Testis (tissue), 2 donors: ENCODE measurements at regions not wholly inside any gene's neighbourhood (a gene's known extent, or its start where the extent isn't known, plus 50 kb on each side); places are given as distances from the start of the nearest gene placed in this dataset.

Source experiments
- DNase-seq: peaks from one replicate; pipeline ENCODE4 v3.0.0-alpha.2; 2019
- H3K27ac ChIP-seq, 2 donors: fragments of 200-600 bp; sonication (generic); one replicate each; pipeline ENCODE4 v1.5.1; 2019
- H3K27me3 ChIP-seq: fragments of 200-600 bp; sonication (generic); one replicate; pipeline ENCODE4 v1.5.1; 2019
- H3K36me3 ChIP-seq: fragments of 200-600 bp; sonication (generic); one replicate; pipeline ENCODE4 v1.5.1; 2017; ENCODE audit warnings: low read depth; ENCODE audit errors: missing control alignments
- H3K4me1 ChIP-seq: fragments of 200-600 bp; sonication (generic); one replicate; pipeline ENCODE4 v1.5.1; 2019
- H3K4me3 ChIP-seq, 2 donors: fragments of 200-600 bp; sonication (generic); one replicate each; pipeline ENCODE4 v1.5.1; 2017 to 2019
- H3K9me3 ChIP-seq: fragments of 200-600 bp; sonication (generic); one replicate; pipeline ENCODE4 v1.5.1; 2017
- POLR2A ChIP-seq: fragments of 450-650 bp; IDR thresholded peaks from one replicate; pipeline ENCODE4 v1.6.1; 2017; ENCODE audit warnings: antibody characterized with exemption, mild to moderate bottlenecking, moderate library complexity
- WGBS, 2 donors: methylation state at CpG; one replicate each; pipeline ENCODE4 v1.1.5; 2018; 5-methylcytosine and 5-hydroxymethylcytosine counted together
- intact Hi-C: fragments of 100-400 bp; cut with DNase I; formaldehyde crosslinking; loops from one replicate; pipeline ENCODE4 v1.15.1; 2023; ENCODE audit warnings: low total_unique reads
- TF ChIP-seq, protein P1 (sequence below), 3 experiments: fragments of 450-650 bp in 2 of 3; fragments of 200-600 bp in 1 of 3; sonication (generic) in 1 of 3; IDR thresholded peaks; one replicate each; pipeline ENCODE4 v1.5.1; 2016 to 2019; ENCODE audit warnings: antibody characterized with exemption in 3 of 3, mild to moderate bottlenecking in 2 of 3, moderate library complexity in 1 of 3

DNA sequence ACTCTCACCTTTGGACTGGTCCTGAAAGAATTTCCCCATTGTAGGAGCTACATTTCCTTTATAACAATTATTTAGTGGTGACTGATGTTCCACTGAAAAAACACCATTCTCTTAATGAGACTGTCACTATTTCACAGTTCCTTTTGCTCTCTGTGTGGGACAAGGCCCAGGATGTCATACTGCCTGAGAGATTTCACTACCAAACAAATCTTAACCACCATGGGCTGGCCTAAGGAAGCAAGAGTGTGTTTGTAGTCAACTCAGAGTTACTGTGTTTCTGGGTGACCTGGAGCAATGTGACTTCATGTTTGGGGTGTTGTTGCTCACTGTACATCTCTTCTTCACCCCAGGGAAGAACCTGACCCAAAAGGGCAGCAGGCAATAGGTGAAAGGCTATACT lies 50.1 kb upstream of the ZNF608 start:
- intact Hi-C loops: no loop called here

DNA sequence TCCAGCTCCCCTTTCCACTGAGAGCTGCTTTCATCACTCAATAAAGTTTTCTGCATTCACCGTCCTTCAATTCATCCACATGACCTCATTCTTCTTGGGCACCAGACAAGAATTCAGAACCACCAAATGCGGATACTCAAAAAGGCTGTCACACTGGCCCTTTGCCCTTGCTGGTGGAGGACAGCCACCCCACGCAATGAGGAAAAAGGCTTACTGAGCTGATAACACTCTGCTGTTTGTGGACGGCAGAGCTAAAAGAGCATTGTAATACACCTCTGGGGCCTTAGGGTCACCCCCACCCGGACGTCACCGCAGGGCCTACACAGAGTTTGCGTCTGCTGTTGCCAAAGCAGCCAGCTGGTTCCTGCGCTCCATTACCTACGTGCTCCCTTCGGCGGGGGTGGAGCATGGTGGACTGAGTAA lies 51.2 kb upstream of the ZNF608 start:
- no peaks in the 10 kb centered on the region for H3K27me3 ChIP-seq
- intact Hi-C loops: no loop called here

More for the DNA sequence above, 50.1 kb upstream of the ZNF608 start:
- no peaks in the 10 kb centered on the region for H3K4me1 ChIP-seq
- no peak for DNase-seq
- no peaks in the 10 kb centered on the region for H3K36me3 ChIP-seq
- no peaks in the 10 kb centered on the region for H3K27me3 ChIP-seq
- H3K9me3 ChIP-seq: no peaks in the 10 kb centered on the region
- no peak overlapping the region for H3K27ac ChIP-seq
- H3K4me3 ChIP-seq: no peak overlapping the region
- TF ChIP-seq, protein P1, sequence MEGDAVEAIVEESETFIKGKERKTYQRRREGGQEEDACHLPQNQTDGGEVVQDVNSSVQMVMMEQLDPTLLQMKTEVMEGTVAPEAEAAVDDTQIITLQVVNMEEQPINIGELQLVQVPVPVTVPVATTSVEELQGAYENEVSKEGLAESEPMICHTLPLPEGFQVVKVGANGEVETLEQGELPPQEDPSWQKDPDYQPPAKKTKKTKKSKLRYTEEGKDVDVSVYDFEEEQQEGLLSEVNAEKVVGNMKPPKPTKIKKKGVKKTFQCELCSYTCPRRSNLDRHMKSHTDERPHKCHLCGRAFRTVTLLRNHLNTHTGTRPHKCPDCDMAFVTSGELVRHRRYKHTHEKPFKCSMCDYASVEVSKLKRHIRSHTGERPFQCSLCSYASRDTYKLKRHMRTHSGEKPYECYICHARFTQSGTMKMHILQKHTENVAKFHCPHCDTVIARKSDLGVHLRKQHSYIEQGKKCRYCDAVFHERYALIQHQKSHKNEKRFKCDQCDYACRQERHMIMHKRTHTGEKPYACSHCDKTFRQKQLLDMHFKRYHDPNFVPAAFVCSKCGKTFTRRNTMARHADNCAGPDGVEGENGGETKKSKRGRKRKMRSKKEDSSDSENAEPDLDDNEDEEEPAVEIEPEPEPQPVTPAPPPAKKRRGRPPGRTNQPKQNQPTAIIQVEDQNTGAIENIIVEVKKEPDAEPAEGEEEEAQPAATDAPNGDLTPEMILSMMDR (IDR thresholded peaks at IDR 0.05): no peak
- no peak for TF ChIP-seq POLR2A

DNA sequence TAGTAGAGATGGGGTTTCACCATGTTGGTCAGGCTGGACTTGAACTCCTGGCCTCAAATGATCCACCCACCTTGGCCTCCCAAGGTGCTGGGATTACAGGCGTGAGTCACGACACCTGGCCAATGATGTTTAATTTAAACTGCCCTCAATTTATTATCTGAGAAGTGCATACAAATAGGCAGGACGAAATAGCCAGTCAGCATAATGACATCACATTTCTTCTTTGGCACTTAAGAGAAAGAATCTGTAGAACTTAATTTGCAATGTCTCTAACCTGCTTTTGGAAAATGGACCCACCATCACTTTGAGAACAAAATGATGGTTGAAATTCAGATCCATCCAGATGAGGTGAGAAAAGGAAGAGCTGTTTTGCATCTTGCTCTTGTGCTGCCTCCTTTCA lies 52.5 kb upstream of the ZNF608 start:
- WGBS, 2 donors: 78 to 91% methylated on average over 3 of the region's 3 CpGs
- TF ChIP-seq, protein P1 (IDR thresholded peaks at IDR 0.05): no peak
- no peak for TF ChIP-seq POLR2A
- Histone ChIP-seq H3K27ac (no peak overlapping the region), H3K4me1 (no peaks in the 10 kb centered on the region), H3K36me3 (no peaks in the 10 kb centered on the region), H3K9me3 (no peaks in the 10 kb centered on the region), H3K4me3 (no peak overlapping the region), H3K27me3 (no peaks in the 10 kb centered on the region)
- DNase-seq: no peak
- intact Hi-C loops: no loop called here

More for the DNA sequence above, 51.2 kb upstream of the ZNF608 start:
- no peak overlapping the region for H3K4me3 ChIP-seq
- H3K27ac ChIP-seq: no peak overlapping the region
- no peak for TF ChIP-seq POLR2A
- TF ChIP-seq, protein P1 (IDR thresholded peaks at IDR 0.05): no peak
- no peaks in the 10 kb centered on the region for H3K4me1 ChIP-seq
- 90 to 96% methylated on average over 12 of the region's 12 CpGs for WGBS, 2 donors
- H3K9me3 ChIP-seq: no peaks in the 10 kb centered on the region
- no peaks in the 10 kb centered on the region for H3K36me3 ChIP-seq
- no peak for DNase-seq

DNA sequence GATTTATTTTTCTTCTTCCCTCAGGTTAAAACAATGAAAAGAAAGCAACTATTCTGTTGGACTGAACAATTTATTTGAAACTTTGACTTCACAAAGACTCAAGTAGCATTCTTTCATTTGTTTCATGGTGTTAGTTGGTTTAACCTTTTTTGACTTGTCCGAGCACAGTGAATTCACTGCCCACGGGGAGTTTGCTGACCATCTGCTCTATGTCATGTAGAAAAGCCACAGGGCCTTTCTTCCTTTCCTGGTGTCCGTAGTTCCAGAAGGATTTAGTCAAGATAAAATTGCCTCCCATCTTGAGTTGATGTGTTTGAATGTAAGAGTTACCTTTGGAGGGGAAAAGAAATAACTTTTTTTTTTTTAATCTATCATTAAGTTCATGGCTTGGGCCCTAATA lies 55.1 kb upstream of the ZNF608 start:
- Histone ChIP-seq H3K27ac (no peak overlapping the region), H3K36me3 (no peaks in the 10 kb centered on the region), H3K4me1 (peaks cover 8% of the 10 kb centered on the region), H3K9me3 (no peaks in the 10 kb centered on the region), H3K4me3 (no peak overlapping the region), H3K27me3 (no peaks in the 10 kb centered on the region)
- no peak for DNase-seq
- WGBS, 2 donors: 60 to 64% methylated on average over 3 of the region's 3 CpGs
- intact Hi-C loops: no loop called here
- TF ChIP-seq, protein P1 (IDR thresholded peaks at IDR 0.05): no peak
- no peak for TF ChIP-seq POLR2A

DNA sequence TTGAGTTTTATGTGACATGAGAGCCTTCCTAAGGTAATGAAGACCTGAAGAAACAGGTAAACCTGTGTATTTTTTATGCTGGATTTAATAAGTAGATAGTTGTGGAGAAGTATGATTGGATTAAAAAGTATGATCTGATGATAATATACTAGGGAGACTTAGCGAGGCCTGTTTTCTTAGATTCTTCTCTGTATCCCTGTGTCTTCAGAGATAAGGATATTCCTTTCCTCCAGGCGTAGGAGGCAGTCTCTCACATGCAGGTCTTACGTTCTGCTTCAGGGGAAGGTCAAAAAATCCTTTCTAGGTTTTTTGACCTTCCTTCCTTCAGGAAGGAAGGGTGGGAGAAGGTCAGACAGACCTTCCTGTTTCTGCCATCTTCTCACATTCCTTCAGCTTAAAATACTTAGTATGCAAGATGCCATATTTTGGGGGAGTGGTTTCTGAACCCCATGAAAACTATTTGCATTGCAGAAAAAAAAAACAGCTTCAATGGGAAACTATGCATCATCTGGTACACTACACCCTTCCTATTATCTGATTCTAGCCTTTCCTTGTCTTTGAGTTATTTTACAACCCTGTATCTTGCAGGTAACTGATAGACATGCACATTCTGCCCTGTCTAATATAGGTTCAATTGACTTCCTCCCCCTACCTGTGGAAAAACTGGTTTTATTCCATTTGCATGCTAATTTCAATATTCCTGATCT lies 57.3 kb upstream of the ZNF608 start:
- intact Hi-C loops: no loop called here
- DNase-seq: no peak
- H3K36me3 ChIP-seq: no peaks in the 10 kb centered on the region
- TF ChIP-seq, protein P1 (IDR thresholded peaks at IDR 0.05): no peak
- TF ChIP-seq POLR2A: no peak
- no peak overlapping the region for H3K27ac ChIP-seq
- no peaks in the 10 kb centered on the region for H3K9me3 ChIP-seq
- H3K4me1 ChIP-seq: peaks cover 9% of the 10 kb centered on the region
- WGBS, 2 donors: 70 to 78% methylated on average over 3 of the region's 3 CpGs
- no peaks in the 10 kb centered on the region for H3K27me3 ChIP-seq
- H3K4me3 ChIP-seq: no peak overlapping the region
